ENCODE measurements at regions not wholly inside any gene's neighbourhood (a gene's known extent, or its start where the extent isn't known, plus 50 kb on each side); places are given as distances from the start of the nearest gene placed in this dataset.

DNA sequence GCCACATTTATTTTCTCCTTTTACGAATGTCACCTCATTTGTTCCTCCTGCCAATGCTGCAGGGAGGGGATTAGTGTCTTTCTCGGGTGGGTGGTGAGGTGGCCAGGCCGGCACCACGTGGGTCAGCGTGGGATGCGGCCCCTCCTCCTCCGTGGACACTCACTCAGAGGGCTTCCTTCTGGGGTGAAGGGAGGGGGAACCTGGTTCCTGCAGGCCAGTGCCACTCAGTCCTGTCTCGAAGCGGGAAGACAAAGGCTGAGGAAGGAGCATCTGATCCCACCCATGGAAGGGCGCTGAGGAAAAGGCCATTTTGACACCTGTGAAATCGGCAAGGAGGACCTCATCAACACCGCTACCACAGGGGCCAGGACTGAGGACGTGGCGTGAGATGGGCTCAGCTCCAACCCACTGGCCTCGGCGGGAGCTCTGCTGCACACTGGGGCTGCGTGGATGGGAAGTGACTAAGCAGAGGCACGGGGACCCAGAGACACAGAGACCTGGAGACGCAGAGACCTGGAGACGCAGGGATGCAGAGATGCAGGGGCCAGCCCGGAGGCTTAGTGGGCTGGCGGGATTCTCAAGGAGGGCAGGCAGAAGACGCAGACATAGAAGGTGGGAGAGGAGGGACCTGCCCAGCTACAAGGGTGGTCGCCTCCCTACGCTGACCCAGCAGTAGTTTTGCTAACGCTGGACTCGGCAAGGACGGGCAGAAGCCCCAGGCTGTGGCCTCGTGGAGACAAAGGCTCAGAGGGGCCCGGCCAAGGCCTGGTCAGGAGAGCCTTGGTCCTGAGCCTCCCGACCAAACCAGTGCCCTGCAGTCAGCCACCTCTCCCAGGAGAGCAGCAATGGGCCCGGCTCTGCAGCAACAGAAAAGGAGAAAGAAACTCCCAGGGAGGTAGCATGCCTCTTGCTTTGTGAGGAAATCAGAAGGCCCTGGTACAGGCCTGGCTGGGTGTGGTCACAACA, 1071.2 kb downstream of the BRD1 start (continued):
- TF ChIP-seq, protein P1, sequence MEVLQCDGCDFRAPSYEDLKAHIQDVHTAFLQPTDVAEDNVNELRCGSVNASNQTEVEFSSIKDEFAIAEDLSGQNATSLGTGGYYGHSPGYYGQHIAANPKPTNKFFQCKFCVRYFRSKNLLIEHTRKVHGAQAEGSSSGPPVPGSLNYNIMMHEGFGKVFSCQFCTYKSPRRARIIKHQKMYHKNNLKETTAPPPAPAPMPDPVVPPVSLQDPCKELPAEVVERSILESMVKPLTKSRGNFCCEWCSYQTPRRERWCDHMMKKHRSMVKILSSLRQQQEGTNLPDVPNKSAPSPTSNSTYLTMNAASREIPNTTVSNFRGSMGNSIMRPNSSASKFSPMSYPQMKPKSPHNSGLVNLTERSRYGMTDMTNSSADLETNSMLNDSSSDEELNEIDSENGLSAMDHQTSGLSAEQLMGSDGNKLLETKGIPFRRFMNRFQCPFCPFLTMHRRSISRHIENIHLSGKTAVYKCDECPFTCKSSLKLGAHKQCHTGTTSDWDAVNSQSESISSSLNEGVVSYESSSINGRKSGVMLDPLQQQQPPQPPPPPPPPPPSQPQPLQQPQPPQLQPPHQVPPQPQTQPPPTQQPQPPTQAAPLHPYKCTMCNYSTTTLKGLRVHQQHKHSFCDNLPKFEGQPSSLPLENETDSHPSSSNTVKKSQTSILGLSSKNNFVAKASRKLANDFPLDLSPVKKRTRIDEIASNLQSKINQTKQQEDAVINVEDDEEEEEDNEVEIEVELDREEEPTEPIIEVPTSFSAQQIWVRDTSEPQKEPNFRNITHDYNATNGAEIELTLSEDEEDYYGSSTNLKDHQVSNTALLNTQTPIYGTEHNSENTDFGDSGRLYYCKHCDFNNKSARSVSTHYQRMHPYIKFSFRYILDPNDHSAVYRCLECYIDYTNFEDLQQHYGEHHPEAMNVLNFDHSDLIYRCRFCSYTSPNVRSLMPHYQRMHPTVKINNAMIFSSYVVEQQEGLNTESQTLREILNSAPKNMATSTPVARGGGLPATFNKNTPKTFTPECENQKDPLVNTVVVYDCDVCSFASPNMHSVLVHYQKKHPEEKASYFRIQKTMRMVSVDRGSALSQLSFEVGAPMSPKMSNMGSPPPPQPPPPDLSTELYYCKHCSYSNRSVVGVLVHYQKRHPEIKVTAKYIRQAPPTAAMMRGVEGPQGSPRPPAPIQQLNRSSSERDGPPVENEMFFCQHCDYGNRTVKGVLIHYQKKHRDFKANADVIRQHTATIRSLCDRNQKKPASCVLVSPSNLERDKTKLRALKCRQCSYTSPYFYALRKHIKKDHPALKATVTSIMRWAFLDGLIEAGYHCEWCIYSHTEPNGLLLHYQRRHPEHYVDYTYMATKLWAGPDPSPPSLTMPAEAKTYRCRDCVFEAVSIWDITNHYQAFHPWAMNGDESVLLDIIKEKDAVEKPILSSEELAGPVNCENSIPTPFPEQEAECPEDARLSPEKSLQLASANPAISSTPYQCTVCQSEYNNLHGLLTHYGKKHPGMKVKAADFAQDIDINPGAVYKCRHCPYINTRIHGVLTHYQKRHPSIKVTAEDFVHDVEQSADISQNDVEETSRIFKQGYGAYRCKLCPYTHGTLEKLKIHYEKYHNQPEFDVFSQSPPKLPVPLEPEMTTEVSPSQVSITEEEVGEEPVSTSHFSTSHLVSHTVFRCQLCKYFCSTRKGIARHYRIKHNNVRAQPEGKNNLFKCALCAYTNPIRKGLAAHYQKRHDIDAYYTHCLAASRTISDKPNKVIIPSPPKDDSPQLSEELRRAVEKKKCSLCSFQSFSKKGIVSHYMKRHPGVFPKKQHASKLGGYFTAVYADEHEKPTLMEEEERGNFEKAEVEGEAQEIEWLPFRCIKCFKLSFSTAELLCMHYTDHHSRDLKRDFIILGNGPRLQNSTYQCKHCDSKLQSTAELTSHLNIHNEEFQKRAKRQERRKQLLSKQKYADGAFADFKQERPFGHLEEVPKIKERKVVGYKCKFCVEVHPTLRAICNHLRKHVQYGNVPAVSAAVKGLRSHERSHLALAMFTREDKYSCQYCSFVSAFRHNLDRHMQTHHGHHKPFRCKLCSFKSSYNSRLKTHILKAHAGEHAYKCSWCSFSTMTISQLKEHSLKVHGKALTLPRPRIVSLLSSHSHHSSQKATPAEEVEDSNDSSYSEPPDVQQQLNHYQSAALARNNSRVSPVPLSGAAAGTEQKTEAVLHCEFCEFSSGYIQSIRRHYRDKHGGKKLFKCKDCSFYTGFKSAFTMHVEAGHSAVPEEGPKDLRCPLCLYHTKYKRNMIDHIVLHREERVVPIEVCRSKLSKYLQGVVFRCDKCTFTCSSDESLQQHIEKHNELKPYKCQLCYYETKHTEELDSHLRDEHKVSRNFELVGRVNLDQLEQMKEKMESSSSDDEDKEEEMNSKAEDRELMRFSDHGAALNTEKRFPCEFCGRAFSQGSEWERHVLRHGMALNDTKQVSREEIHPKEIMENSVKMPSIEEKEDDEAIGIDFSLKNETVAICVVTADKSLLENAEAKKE (CRISPR knock-in tag; IDR thresholded peaks at IDR 0.05), result no peak
- no peak for TF ChIP-seq EZH2phosphoT487 (IDR thresholded peaks at IDR 0.05; ENCODE audit: unreplicated experiment)
- TF ChIP-seq ZNF114 (CRISPR knock-in tag; IDR thresholded peaks at IDR 0.05), result no peak
- TF ChIP-seq NANOG (IDR thresholded peaks at IDR 0.05; ENCODE audit: borderline replicate concordance), result no peak
- TF ChIP-seq POLR2AphosphoS5 (IDR thresholded peaks at IDR 0.05; ENCODE audit: low read depth), result no peak
- TF ChIP-seq, protein P2, sequence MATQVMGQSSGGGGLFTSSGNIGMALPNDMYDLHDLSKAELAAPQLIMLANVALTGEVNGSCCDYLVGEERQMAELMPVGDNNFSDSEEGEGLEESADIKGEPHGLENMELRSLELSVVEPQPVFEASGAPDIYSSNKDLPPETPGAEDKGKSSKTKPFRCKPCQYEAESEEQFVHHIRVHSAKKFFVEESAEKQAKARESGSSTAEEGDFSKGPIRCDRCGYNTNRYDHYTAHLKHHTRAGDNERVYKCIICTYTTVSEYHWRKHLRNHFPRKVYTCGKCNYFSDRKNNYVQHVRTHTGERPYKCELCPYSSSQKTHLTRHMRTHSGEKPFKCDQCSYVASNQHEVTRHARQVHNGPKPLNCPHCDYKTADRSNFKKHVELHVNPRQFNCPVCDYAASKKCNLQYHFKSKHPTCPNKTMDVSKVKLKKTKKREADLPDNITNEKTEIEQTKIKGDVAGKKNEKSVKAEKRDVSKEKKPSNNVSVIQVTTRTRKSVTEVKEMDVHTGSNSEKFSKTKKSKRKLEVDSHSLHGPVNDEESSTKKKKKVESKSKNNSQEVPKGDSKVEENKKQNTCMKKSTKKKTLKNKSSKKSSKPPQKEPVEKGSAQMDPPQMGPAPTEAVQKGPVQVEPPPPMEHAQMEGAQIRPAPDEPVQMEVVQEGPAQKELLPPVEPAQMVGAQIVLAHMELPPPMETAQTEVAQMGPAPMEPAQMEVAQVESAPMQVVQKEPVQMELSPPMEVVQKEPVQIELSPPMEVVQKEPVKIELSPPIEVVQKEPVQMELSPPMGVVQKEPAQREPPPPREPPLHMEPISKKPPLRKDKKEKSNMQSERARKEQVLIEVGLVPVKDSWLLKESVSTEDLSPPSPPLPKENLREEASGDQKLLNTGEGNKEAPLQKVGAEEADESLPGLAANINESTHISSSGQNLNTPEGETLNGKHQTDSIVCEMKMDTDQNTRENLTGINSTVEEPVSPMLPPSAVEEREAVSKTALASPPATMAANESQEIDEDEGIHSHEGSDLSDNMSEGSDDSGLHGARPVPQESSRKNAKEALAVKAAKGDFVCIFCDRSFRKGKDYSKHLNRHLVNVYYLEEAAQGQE (IDR thresholded peaks at IDR 0.05; ENCODE audit: unreplicated experiment), result no peak
- TF ChIP-seq ZNF331 (CRISPR knock-in tag; IDR thresholded peaks at IDR 0.05; ENCODE audit: low read depth), result no peak
- no peak for TF ChIP-seq STAT1 (IDR thresholded peaks at IDR 0.05; ENCODE audit: unreplicated experiment)
- no peak for TF ChIP-seq CREB1 (CRISPR knock-in tag; IDR thresholded peaks at IDR 0.05; ENCODE audit: low read depth)

Measured in GM23338 (cell line).